ENCODE measurements at regions not wholly inside any gene's neighbourhood (a gene's known extent, or its start where the extent isn't known, plus 50 kb on each side); places are given as distances from the start of the nearest gene placed in this dataset.

GRCh38 chr20:24734139-24734538 lies 214.9 kb upstream of the CST7 start:
- Mint-ChIP-seq H3K4me1 (ENCODE audit: low read depth) (peaks cover 5% of the 10 kb centered on the region), H3K9me3 (no peaks in the 10 kb centered on the region), H3K27me3 (no peaks in the 10 kb centered on the region), H3K36me3 (ENCODE audit: low read depth) (no peaks in the 10 kb centered on the region), H3K4me3 (no peak overlapping the region), H3K27ac (no peak overlapping the region)
- intact Hi-C loops (cut with micrococcal nuclease) = no loop called here
- POLR2A ChIA-PET = no interaction called here
- ATAC-seq = no peak
- no peak for TF ChIP-seq CTCF (IDR thresholded peaks at IDR 0.05)
- DNase-seq = no peak
- CTCF ChIA-PET = no interaction called here

- intact Hi-C loops (cut with micrococcal nuclease) = no loop called here
- ATAC-seq (no peak), DNase-seq (no peak)
- Mint-ChIP-seq H3K27me3 (no peaks in the 10 kb centered on the region), H3K9me3 (no peaks in the 10 kb centered on the region), H3K27ac (no peak overlapping the region), H3K4me3 (no peak overlapping the region), H3K36me3 (ENCODE audit: low read depth) (no peaks in the 10 kb centered on the region), H3K4me1 (ENCODE audit: low read depth) (peaks cover 16% of the 10 kb centered on the region)
- POLR2A ChIA-PET = no interaction called here
- TF ChIP-seq CTCF (IDR thresholded peaks at IDR 0.05) = no peak
- CTCF ChIA-PET = no interaction called here
Measured at GRCh38 chr20:24735263-24735662, 213.8 kb upstream of the CST7 start.

- H3K4me3 Mint-ChIP-seq = no peak overlapping the region
- POLR2A ChIA-PET = no interaction called here
Measured at GRCh38 chr20:24736131-24736843, 212.8 kb upstream of the CST7 start.

GRCh38 chr20:24736844-24737211 lies 212.2 kb upstream of the CST7 start:
- Mint-ChIP-seq H3K9me3 (no peaks in the 10 kb centered on the region), H3K4me1 (ENCODE audit: low read depth) (peaks cover 20% of the 10 kb centered on the region), H3K36me3 (ENCODE audit: low read depth) (no peaks in the 10 kb centered on the region), H3K27me3 (no peaks in the 10 kb centered on the region), H3K4me3 (no peak overlapping the region), H3K27ac (no peak overlapping the region)
- ChIA-PET CTCF (interaction anchor here (0.9 kb wide), 1 partner anchor 11 kb away, joined by 3 read pairs; no protein-coding TSS in a partner anchor), POLR2A (no interaction called here)
- TF ChIP-seq CTCF (IDR thresholded peaks at IDR 0.05) = no peak
- no peak for ATAC-seq
- no peak for DNase-seq
- intact Hi-C loops (cut with micrococcal nuclease) = no loop called here

More at GRCh38 chr20:24736131-24736843, 212.8 kb upstream of the CST7 start:
- H3K9me3 Mint-ChIP-seq = no peaks in the 10 kb centered on the region
- CTCF ChIA-PET = interaction anchor here (0.9 kb wide), 1 partner anchor 10 kb away, joined by 3 read pairs; no protein-coding TSS in a partner anchor
- H3K36me3 Mint-ChIP-seq (ENCODE audit: low read depth) = no peaks in the 10 kb centered on the region
- H3K27ac Mint-ChIP-seq = no peak overlapping the region
- H3K4me1 Mint-ChIP-seq (ENCODE audit: low read depth) = peaks cover 20% of the 10 kb centered on the region
- intact Hi-C loops (cut with micrococcal nuclease) = no loop called here
- H3K27me3 Mint-ChIP-seq = no peaks in the 10 kb centered on the region
- DNase-seq (no peak), ATAC-seq (no peak)
- TF ChIP-seq CTCF (IDR thresholded peaks at IDR 0.05) = no peak

GRCh38 chr20:24737212-24737850 lies 211.7 kb upstream of the CST7 start:
- Mint-ChIP-seq H3K36me3 (ENCODE audit: low read depth) (no peaks in the 10 kb centered on the region), H3K4me3 (no peak overlapping the region), H3K27ac (no peak overlapping the region), H3K4me1 (ENCODE audit: low read depth) (peaks cover 20% of the 10 kb centered on the region), H3K9me3 (no peaks in the 10 kb centered on the region), H3K27me3 (no peaks in the 10 kb centered on the region)
- TF ChIP-seq CTCF (IDR thresholded peaks at IDR 0.05) = no peak
- ATAC-seq (no peak), DNase-seq (no peak)
- CTCF ChIA-PET = interaction anchor here (0.9 kb wide), 1 partner anchor 11 kb away, joined by 3 read pairs; no protein-coding TSS in a partner anchor
- intact Hi-C loops (cut with micrococcal nuclease) = no loop called here
- POLR2A ChIA-PET = no interaction called here
